ENCODE measurements at regions not wholly inside any gene's neighbourhood (a gene's known extent, or its start where the extent isn't known, plus 50 kb on each side); places are given as distances from the start of the nearest gene placed in this dataset.

GRCh38 chr20:6697228-6697972 is 70.1 kb upstream of the BMP2 start:
- TF ChIP-seq CTCF (IDR thresholded peaks at IDR 0.05; ENCODE audit: low read depth, low read length, poor library complexity, severe bottlenecking): no peak
- no peak for TF ChIP-seq EZH2phosphoT487 (IDR thresholded peaks at IDR 0.05; ENCODE audit: borderline replicate concordance, low read length)
